ENCODE measurements at regions not wholly inside any gene's neighbourhood (a gene's known extent, or its start where the extent isn't known, plus 50 kb on each side); places are given as distances from the start of the nearest gene placed in this dataset.
"Not testable (repeated sequence)": the region's sequence is repeated elsewhere in the genome, so short reads cannot be mapped to it uniquely, and the experiment has no call there.

DNA sequence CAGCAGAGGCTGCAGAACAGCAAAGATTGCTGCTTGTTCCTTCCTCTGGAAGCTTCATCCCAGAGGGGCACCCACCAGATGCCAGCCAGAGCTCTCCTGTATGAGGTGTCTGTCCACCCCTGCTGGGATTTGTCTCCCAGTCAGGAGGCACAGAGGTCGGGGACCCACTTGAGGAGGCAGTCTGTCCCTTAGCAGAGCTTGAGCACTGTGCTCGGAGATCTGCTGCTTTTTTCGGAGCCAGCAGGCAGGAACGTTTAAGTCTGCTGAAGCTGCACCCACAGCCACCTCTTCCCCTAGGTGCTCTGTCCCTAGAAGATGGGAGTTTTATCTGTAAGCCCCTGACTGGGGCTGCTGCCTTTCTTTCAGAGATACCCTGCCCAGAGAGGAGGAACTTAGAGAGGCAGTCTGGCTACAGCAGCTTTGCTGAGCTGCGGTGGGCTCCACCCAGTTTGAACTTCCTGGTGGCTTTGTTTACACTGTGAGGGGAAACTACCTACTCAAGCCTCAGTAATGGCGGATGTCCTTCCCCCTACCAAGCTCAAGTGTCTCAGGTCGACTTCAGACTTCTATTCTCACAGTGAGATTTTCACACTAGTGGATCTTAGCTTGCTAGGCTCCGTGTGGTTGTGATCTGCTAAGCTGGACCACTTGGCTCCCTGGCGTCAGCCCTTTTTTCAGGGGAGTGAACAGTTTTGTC lies 101.8 kb upstream of the GLRA1 start:
- not testable (repeated sequence) for DNase-seq

DNA sequence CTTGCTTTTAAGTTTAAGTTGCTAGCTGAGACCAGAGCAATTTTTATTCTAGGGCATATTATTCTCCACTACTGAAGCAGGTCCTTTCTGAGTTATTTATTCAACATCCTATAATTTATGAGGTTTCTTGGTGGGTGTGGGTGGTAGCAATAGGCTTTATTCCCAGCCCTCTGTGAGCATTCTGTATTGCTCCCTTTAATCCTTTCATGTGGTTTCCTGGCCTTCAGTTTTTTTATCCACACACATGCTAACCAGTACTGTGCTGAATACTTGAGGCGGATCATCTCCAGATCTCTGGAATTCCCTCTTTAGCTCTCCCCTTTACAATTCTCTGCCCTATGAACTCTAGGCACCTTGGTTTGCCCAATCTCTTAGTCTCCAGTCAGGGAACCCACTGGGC lies 91.8 kb upstream of the GLRA1 start:
- no peak for DNase-seq

DNA sequence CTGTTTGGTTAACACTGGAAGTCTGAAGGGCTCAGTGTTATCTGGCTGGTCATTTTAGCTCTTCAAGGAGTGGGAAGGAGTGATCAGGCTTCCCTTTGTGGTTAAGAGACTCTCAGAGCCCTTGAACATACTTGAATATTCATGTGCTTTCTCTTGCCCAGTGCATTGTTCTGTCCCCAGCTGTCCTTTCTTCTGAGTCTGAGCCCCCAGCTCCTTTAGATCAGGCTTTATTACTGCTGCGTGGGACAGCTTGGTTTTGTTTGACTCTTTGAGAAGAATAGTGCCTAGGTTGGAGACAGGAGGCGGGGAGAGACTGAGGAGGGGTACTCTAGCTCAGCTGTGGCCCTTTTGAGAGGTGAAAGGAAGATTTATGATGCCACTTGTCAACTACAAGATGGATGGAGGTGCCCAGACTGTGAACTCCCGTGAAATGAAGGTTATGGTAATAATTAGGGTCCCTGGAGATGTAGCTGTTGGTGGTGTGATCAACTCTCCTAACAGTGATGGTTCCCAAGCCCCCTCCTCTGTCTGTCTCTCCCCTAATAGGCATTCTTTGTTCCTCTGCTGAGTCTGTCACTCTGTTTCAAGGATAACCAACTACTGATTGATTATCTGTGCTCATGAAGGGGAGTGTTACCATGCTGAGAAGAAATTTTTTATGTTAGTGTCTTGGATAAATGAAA lies 83.1 kb upstream of the GLRA1 start:
- no peak for DNase-seq

DNA sequence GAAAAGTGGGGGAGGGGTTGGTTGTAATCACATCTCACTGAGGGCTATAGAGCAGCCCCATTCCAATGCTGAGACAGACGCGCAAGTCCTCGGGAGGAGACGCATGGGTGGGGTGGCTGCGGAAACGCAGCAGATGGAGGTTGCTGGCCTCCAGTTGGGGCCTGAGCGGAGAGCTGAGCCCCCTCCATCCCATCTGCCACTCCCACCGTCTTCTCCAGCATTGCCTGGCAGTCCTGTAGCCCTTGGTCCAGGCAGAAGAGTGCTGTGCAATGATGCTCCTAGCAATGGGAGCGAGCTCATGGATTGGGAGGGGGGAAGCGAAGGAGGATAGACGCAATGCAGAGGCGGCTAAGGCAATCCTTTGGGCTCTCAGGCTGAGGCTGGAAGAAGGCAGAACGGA lies 79.4 kb upstream of the GLRA1 start:
- DNase-seq, result no peak
